GM19395 (cell line): ENCODE measurements at regions not wholly inside any gene's neighbourhood (a gene's known extent, or its start where the extent isn't known, plus 50 kb on each side); places are given as distances from the start of the nearest gene placed in this dataset.

Source experiments
- ATAC-seq: cut with Tn5 transposase; IDR thresholded peaks from one replicate; pipeline ENCODE4 v1.9.1; 2021; ENCODE audit warnings: mild to moderate bottlenecking, moderate library complexity; ENCODE audit not compliant: unreplicated experiment

DNA sequence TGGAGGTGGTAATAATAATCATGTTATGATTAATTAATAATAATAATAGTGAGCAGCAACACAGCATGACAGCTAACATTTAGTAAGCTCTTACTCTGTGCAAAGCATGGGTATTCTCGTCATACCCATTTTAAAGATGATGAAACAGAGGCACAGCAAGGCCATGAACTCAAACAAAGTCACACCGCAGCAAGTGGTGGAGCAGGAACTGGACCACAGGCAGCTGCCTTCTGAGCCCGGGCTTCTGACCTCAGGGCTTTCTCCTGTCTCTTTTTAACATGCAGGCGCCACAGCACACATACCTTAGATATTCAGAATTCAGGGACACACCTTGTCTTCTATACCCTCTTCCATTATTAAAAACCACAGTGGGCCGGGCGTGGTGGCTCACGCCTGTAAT is 50.7 kb upstream of the SPATA12 start:
- ATAC-seq = no peak

DNA sequence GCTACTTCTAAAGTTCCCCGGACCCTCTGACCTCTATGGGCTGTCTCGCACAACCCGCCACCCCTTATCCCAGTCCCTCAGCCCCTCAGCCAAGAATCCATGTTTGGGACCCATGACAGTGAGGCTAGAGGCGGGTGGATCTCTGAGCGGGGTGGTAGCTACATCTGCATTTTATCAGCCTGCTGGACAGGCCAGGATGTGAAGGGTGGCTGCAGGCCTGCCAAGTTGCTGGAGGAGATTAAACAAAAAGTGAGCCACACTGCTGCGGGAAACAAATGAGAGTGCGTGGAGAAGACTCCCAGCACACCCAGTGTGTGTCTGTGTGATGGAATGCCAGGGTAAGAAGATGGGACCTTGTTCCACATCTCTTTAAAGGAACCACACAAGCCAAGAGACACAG is 51.1 kb upstream of the SPATA12 start:
- ATAC-seq = no peak

DNA sequence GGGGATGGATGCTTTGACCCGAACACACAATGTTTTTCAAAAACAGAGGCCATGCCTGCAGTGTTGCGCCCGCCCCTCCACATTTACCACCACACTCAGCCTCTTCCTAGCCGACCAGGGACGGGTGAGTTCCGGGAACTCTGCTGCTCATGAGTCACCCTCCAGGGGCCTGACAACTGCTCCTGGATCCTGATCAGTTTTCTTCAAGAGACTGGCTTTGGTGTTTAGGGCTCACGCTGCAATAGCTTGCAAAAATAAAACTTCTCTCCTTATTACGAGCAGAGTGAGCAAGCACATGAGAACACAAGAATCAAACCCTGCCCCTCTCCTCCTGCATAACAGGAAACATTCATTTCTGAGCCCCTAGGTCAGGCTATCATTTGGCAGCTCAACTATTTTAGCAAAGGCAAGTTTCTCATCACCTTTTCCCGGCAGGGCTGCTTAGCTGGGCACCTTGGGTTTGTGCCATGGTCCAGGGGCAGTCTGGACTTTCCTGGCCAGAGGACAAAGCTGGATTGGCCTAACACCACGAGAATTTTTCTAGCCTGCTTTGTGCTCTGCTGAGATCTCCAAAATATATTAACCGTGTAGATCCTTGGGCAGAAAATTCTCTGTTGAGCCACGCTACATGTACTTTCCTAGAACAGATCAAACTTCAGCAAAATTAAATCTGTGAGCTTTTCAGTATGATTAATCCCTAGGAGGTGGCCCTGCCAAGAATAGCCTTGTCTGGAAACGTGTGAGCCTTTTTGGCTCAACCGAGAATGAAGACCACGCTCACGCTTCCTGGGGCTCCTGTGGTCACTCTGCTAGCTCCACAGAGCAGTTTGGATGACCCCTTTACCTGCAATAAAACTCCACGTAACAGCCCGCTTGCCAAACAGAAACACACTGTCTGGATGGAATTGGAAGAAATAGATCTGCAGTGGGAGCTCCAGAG is 52.7 kb upstream of the SPATA12 start:
- ATAC-seq = no peak

DNA sequence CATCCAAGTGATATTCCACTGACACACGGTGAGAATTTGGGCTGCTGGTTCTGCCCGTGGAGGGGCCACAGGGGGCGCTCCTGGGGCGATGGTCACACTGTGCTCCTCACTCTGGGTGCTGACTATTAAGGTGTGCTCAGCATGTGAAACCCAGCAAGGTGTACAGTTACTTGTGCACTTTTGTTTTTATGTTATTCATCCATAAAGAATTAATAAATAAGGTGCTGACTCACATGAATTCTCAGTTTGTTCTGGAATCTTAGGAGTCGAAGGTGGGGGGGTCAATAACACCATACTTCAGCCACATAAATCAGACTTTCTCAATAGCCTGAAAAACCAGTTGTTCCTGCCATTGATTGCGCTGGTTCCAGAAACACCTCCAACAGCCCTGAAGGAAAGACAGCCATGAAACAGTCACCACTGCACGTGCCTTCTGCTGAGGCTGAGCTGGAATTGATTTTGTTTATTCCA is 53.5 kb upstream of the SPATA12 start:
- ATAC-seq = no peak

DNA sequence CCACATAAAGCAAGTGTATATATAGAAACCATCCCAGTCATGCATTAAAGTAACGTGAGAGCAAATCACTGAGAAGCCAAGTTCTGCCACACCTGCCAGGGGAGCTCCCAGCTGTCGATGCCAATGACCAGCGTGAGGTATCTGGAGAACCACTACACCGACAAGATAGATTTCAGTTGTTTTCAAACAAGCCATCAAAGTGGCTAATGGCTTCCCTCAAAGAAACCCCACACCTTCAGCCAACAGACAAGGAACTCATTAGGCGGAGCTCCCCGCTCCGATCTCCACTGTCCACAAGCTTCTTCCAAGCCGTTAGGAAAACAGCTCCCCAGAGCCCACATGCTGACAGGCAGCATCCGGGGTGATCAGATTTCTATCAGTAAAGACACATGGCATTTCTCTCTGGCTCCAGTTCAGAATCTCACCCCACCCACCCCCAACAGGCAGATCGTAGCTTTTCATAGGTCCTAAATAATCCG is 54.2 kb upstream of the SPATA12 start:
- no peak for ATAC-seq

DNA sequence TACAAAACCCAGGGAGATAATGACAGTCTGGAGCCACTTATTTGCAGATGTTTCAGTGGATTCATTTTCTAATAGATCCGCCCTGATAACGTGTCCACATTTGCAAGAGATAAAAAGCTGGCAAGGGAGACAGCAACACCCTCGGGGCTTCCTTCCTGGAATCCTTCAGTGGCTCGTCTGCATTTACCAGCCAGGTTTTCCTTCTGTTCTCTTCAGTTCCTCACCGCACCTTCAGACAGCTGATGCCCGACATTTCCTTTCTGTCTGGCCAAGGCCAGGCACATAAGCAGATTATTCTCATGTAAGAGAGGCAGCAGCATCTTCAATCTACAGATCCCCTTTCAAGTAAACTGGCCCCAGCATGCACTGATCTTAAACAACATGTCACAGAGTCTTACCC is 56.2 kb upstream of the SPATA12 start:
- no peak for ATAC-seq

DNA sequence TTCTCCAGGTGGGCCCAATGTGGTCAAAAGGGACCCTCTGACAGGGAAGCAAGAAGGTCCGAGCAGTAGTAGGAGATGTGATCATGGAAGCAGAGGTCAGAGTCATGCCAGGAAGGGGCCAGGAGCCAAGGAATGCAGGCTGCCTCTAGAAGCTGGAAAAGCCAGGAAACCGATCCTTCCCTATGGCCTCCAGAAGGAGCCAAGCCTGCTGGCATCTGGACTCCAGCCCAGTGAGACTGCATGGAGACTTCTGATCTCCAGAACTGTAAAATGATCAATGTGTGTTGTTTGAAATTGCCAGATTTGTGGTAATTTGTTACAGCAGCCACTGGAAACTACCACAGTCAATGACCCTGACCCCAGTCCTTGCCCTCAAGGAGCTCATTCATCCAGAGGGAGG is 56.8 kb upstream of the SPATA12 start:
- no peak for ATAC-seq

DNA sequence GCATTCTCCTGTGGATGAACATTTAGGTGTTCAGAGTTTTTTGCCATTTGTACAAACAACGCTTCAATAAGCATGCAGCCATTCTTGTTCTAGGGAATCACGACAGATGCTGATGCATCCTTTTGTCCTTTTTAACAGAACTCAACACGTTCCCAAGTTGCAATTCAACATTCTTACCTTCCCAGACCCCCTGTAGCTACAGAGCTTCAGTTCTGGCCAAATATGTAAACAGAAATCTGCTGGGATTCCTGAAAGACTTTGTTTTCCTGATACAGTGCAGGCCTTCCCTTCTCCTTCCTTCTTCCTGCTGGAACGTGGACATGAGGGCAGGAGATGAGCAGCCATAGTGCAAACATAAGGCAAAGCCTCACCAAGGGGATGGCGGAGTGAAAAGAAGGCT is 59.1 kb upstream of the SPATA12 start:
- no peak for ATAC-seq

DNA sequence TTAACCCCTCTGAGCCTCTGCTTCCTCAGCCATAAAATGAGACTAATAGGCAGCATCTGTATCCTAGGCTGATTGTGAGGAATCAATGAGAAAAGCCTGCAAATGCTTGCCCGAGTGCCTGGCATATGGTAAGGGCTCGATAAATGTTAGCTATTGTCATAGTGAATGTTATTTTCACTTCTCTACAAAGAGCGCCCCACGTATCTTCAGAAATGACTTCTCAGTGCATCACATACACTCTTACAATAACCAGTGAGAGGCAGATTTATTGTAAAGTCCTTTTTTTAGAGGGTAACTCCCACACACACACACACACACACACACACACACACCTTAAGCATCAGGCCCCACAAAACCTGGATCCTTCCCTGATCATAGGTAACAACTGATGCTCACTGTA is 60.5 kb upstream of the SPATA12 start:
- ATAC-seq = no peak

DNA sequence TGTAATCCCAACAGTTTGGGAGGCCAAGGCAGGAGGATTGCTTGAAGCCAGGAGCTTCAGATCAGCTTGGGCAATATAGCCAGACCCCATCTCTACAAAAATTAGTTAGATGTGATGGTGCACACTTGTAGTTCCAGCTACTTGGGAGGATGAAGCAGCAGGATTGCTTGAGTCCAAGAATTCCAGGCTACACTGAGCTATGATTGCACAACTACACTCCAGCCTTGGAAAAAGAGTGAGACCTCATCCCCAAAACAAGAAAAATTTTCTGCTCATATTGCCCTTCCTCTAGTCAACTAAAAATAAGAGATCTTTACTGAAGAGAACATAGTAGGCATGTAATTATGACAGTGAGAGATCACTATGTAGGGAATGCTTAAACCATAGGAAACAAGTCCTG is 60.9 kb upstream of the SPATA12 start:
- ATAC-seq = no peak

DNA sequence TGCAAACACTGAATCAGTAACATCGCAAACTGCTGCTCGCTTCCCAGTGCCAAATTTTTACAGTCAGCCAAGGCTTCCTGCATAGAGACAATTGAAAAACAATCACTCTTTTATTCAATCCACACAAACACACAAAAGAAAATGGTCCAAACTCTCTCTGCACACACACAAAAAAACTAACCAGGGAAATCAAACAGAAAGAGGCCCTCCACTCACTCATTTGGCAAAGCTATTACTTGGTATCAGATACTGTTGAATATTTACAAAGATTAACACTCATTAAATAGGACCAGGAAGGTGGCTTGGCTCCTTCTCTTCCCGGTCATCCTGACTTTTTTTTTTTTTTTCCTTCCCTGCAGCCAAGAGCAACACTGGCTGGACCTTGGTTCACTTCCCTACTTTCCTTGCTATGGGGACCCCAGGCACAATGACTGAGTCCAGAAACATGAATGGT is 62.4 kb upstream of the SPATA12 start:
- ATAC-seq = no peak

DNA sequence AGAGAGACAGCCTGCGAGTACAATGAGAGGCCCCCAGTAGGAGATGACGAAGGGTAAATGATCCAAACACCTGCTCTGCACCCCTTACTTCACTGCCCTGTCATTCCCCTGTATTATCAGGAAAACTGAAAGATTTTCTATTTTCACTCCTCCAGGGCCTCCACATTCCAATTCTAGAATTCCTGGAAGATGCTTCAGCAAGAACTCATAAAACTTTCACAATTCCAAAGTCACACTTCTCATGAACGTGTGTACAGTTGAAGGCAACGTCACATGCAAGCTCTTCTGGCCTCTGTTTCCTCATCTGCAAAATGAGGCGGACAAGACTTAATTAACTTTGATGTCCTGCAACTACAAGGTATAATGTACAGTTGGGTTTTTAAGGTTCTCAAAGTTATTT is 62.8 kb upstream of the SPATA12 start:
- no peak for ATAC-seq

DNA sequence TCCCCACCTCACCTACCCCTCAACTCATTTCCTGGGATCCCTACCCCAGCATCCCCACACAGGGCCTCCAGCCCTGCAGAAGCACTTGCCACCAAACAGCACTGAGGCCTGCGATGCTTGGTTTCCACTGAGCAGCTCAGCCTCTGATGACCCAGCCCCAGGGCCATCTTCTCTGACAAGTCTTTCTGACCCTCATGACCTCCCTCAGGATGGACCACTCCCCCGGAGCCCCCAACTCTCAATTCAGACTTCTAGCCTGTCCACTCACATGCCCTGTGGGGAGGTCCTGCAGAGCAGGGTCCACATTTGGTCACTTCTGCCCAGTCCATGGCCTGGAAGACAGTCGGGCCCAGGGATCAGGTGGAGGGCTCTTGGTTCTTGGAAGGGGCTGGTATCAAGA is 63.4 kb upstream of the SPATA12 start:
- no peak for ATAC-seq

DNA sequence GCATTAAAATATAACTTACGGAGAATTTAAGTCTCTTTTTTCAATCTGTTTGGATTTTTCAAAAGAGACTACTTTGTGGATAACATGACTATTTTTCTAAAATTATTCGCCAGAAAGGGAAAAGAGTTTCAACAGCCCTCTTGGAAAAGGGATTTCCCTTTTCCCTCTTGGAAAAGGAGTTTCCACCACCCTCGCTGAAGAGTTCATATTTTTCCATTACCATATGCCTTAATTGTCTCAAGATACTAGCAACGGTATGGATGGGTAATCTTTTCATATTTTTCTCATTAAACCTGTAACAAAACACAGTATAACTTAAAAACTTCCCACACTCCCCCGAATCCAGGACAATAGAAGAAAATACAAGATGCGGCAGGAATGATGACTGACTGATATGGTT is 66.1 kb upstream of the SPATA12 start:
- no peak for ATAC-seq

DNA sequence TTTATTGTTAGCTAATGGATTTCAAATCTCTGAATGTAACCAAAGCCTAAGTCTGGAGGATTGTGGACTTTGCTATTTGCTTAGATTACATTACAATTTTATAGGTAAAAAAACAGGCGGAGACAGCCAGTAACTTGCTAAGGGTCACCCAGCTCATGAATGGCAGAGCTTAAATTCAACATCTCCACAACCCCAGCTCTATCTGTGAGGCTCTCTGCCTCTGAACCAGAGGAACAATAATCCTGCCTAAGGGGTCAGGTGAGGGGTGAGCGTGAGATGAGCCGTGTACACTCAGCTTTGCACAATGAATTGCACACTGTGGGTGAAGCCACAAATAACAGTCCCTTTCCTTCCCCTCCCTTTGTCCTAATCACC is 69.8 kb upstream of the SPATA12 start:
- no peak for ATAC-seq

DNA sequence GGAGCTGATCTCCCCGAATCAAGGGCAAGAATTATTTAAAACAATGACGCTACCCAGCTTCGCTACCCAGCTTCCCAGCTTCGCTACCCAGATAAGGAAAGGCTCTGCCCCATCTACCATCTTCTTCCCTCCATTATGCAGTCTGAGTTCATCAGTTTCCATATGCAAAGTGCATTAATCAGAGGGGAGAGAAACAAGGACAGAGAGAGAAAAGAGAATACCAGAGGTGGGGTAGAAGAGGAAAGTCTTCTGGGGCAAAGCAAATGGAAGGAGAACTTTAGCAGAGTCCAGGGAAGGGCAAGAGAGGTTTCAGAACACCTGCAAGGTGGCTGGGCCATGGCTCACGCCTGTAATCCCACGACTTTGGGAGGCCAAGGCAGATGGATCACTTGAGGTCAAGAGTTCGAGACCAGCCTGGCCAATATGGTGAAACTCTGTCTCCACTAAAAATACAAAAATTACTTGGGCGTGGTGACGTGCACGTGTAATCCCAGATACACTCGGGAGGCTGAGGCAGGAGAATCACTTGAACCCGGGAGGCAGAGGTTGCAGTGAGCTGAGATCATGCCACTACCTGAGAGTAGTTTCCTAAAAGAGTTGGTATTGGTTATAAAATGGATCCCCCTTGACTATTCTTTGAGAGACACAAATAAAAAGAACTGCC is 70.4 kb upstream of the SPATA12 start:
- no peak for ATAC-seq

DNA sequence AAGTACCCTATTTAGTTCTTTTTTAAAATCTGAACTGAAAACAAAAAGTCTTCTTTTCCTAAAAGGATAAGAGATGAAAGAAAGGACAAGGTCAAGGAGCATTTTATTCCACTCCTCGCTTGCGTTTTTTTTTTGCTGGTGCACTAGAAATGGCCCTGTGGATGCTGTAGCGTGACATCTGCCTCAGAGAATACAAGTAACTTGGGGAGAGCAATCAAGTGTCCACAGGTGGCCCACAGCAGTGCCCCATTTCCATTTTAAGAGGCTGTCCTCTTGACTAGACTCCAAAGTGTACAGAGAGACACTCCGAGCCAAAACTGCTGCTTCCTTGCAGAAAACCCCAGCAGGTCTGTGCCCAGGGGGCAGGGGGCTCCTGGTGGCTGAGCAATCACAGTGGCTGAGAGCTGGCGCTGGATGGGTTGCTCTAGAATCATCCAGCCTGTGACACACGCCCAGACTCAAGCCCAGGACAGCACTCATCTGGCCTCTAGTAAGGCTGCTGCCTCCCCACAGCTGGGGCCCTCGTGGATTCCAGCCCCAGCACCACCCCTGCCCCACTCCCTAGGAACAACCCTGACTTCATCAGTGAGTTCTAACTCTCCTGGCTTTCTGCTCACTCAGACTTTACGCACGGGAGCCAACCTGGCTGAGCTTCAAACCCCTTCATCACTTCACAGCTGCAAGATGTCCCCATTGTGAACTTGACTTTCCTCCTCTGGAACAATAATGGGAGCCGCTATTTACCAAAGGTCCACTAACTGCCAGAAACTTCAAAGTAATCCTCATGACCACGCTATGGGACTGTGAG is 71.1 kb upstream of the SPATA12 start:
- ATAC-seq = no peak

DNA sequence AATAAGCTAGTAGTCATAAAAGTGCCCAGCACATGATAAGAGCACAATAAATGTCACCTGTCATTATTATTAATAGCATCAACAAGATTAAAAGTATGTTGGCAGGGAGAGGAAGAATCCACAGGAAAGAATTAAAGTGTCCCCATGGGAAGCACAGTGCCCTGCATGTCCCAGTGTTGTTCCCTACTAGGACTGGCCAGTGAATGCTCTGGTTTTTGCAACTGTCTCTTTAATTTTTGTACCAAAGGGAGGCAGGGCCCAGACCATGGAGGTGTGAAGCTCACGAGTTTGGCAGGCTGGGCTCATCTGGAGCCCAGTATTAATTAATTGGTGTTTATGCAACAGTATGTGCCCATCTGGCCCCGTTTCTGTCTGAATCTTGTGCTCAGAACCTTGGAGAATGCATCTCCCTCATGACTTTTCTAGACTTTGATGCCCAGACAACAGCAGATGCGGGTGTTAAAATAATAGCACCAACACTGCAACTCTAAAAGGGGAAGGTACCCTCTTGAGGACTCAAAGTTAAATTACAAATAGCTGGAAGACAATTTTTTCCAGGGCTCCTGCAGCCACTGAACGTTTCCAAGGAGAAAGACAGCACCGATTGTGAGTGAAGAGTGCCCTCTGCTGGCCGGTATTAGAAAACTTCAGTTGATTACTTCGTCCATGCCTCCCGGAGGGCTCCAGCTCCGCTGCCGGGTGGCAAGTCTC is 71.9 kb upstream of the SPATA12 start:
- ATAC-seq = no peak

DNA sequence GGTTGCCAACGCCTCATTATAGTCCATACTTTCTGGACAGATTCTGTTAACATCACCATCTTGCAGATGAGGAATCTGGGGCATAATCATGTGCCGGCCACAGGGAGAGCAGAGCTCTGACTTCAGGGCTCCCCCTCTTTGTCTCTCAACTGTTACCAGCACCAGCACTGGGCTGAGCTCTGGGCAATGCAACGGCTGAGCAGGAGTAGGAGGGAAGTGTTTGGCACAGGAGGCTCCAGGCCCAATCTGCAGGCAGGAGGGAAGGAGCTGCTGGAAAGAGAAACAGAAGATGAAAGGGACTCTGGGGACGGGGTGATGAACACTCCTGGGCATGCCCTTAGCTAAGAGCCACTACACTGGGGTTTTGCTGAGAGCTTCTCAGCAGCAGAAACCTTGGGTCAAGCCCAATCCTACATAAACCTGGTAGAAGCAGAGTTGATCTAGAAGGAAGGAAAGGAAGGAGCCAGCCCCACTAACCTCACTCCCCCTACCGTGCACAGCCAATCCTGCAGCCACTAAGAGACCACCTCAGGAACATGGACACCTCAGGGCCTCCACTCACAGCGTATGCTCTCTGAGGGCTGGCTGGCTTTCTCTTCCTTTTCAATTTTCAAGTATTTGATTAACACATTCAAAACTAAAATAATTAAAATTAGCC is 73.1 kb upstream of the SPATA12 start:
- no peak for ATAC-seq

DNA sequence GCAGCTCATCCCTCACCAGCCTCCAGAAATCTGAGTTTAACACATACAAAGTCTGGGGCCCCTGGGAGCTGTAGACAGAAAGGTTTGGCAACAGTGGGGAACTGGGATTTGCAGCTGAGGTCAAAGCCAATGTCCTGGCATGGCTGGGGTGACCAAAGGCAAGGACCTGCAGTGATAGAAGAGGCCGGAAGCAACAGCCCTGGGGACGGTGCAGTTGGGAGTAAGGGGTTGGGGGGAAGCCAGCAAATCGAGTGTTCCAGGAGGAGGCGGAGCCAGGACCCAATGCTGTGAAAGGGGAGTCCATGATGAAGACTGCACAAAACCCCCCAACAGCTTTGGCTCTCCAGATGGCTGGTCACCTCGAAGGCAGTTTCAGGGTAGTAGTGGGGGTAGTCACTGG is 74.1 kb upstream of the SPATA12 start:
- ATAC-seq = no peak
